ENCODE measurements at regions not wholly inside any gene's neighbourhood (a gene's known extent, or its start where the extent isn't known, plus 50 kb on each side); places are given as distances from the start of the nearest gene placed in this dataset.

DNA sequence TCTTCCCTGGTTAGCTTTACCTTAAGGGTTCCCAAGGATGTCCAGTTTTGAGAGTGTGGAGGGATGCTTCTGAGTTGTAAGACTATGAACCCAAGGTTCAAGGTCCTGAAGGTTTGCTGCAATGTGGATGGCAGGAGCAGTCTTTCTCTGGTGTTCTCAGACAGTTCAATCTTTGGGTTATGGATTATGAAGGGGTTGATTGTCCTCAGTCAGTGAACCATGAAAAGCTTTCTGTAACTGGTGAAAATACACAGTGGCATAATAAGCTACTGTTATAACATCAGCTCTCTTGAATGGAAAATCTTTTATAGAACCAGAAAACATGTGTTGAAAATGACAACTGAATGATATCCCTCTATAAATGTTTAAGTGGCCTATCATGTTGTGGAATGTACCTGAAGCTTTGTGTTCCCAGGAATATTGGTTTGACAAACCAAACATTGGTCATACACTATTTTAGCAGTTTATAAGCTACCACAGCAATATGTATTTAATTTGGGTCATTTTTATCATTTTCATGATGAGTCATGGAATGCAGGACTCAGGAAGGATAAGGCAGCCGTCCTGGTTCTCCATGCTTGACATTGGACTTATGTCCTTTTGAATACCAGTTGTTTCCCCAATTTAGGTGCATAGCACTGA is 1041.8 kb upstream of the ARRDC3 start:
- no peak overlapping the region for H3K4me3 ChIP-seq (ENCODE audit: control extremely low read depth in 1 of 5, extremely low read depth in 1 of 5, insufficient read depth in 1 of 5, low read depth in 2 of 5, low read length in 4 of 5)
- ATAC-seq (ENCODE audit: low read depth) (no peak), DNase-seq (no peak)
- intact Hi-C loops (cut with micrococcal nuclease), result no loop called here
- H3K4me1 Mint-ChIP-seq, result no peaks in the 10 kb centered on the region
- no peak for TF ChIP-seq EZH2 (IDR thresholded peaks at IDR 0.05; ENCODE audit: borderline replicate concordance, insufficient read depth, low read depth, low read length, poor library complexity, severe bottlenecking)
- TF ChIP-seq, protein P1, sequence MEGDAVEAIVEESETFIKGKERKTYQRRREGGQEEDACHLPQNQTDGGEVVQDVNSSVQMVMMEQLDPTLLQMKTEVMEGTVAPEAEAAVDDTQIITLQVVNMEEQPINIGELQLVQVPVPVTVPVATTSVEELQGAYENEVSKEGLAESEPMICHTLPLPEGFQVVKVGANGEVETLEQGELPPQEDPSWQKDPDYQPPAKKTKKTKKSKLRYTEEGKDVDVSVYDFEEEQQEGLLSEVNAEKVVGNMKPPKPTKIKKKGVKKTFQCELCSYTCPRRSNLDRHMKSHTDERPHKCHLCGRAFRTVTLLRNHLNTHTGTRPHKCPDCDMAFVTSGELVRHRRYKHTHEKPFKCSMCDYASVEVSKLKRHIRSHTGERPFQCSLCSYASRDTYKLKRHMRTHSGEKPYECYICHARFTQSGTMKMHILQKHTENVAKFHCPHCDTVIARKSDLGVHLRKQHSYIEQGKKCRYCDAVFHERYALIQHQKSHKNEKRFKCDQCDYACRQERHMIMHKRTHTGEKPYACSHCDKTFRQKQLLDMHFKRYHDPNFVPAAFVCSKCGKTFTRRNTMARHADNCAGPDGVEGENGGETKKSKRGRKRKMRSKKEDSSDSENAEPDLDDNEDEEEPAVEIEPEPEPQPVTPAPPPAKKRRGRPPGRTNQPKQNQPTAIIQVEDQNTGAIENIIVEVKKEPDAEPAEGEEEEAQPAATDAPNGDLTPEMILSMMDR (IDR thresholded peaks at IDR 0.05), result no peak
- no peaks in the 10 kb centered on the region for H3K27me3 ChIP-seq (replicated peaks in 1 of 4; ENCODE audit: control extremely low read depth in 1 of 4, control insufficient read depth in 3 of 4, insufficient read depth in 4 of 4, low read length in 3 of 4)
- ChIA-PET CTCF (no interaction called here), POLR2A (no interaction called here)
- no CpG with 5 or more reads among the region's 1 CpG for WGBS (ENCODE audit: insufficient coverage)
- no peak overlapping the region for H3K9ac ChIP-seq (ENCODE audit: low read length)
- peaks cover 0 to 2% (median 0%) of the 10 kb centered on the region in 3 donors for H3K9me3 ChIP-seq (ENCODE audit: control extremely low read depth in 1 of 3, control insufficient read depth in 2 of 3, insufficient read depth in 1 of 3, low read length in 2 of 3)
- no peaks in the 10 kb centered on the region for H4K20me1 ChIP-seq (ENCODE audit: control insufficient read depth, insufficient read depth, low read length, poor library complexity, severe bottlenecking)
- H3K27ac ChIP-seq (ENCODE audit: low read length in 2 of 2), result no peak overlapping the region
- H3K9me3 Mint-ChIP-seq (ENCODE audit: insufficient read depth), result peaks cover 8% of the 10 kb centered on the region
- no peaks in the 10 kb centered on the region for H3K79me2 ChIP-seq (ENCODE audit: control insufficient read depth, insufficient read depth, low read length)
- no peak overlapping the region for H3K27ac Mint-ChIP-seq
- H3K36me3 ChIP-seq (replicated peaks in 1 of 2; ENCODE audit: control extremely low read depth in 1 of 2, control insufficient read depth in 1 of 2, extremely low read depth in 1 of 2, insufficient read depth in 2 of 2, low read length in 1 of 2), result no peaks in the 10 kb centered on the region
- no peak overlapping the region for H3K4me3 Mint-ChIP-seq
- H3K4me2 ChIP-seq (replicated peaks; ENCODE audit: low read depth, low read length, poor library complexity, severe bottlenecking), result no peak overlapping the region
- no peak overlapping the region for H2AFZ ChIP-seq (ENCODE audit: insufficient read depth, low read depth, low read length, poor library complexity, severe bottlenecking)
- no peaks in the 10 kb centered on the region for H3K27me3 Mint-ChIP-seq
- H3K4me1 ChIP-seq (ENCODE audit: control insufficient read depth in 2 of 2, insufficient read depth in 2 of 2, low read length in 2 of 2), result no peaks in the 10 kb centered on the region

DNA sequence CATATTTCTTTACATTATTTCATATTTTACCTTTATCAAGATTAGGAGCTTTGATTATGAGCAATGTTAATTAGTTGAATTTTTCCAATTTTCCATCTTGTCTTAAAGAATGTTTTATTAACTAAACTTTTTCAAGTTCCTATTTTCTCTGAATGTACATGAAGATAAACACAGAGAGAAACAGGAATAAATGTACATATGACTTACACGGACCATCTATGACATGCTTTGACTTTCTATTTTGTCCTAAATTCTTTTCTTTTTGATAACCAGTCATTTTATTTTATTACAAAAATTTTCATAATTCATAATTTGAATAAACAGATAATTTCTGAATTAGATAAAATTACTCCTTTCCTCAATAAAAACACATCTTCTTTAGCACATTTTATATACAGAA is 1038.8 kb upstream of the ARRDC3 start:
- DNase-seq (no peak), ATAC-seq (ENCODE audit: low read depth) (no peak)
- Mint-ChIP-seq H3K4me1 (no peaks in the 10 kb centered on the region), H3K9me3 (ENCODE audit: insufficient read depth) (peaks cover 6% of the 10 kb centered on the region), H3K27ac (no peak overlapping the region), H3K4me3 (no peak overlapping the region), H3K27me3 (no peaks in the 10 kb centered on the region)
- H4K20me1 ChIP-seq (ENCODE audit: control insufficient read depth, insufficient read depth, low read length, poor library complexity, severe bottlenecking), result no peaks in the 10 kb centered on the region
- peaks cover 0 to 2% (median 0%) of the 10 kb centered on the region in 3 donors for H3K9me3 ChIP-seq (ENCODE audit: control extremely low read depth in 1 of 3, control insufficient read depth in 2 of 3, insufficient read depth in 1 of 3, low read length in 2 of 3)
- WGBS (ENCODE audit: insufficient coverage), result no CpG with 5 or more reads among the region's 1 CpG
- no peak overlapping the region for H3K4me2 ChIP-seq (replicated peaks; ENCODE audit: low read depth, low read length, poor library complexity, severe bottlenecking)
- H2AFZ ChIP-seq (ENCODE audit: insufficient read depth, low read depth, low read length, poor library complexity, severe bottlenecking), result no peak overlapping the region
- TF ChIP-seq EZH2 (IDR thresholded peaks at IDR 0.05; ENCODE audit: borderline replicate concordance, insufficient read depth, low read depth, low read length, poor library complexity, severe bottlenecking), result no peak
- TF ChIP-seq, protein P1 (IDR thresholded peaks at IDR 0.05), result no peak
- no peaks in the 10 kb centered on the region for H3K4me1 ChIP-seq (ENCODE audit: control insufficient read depth in 2 of 2, insufficient read depth in 2 of 2, low read length in 2 of 2)
- no peaks in the 10 kb centered on the region for H3K27me3 ChIP-seq (replicated peaks in 1 of 4; ENCODE audit: control extremely low read depth in 1 of 4, control insufficient read depth in 3 of 4, insufficient read depth in 4 of 4, low read length in 3 of 4)
- H3K9ac ChIP-seq (ENCODE audit: low read length), result no peak overlapping the region
- H3K4me3 ChIP-seq (ENCODE audit: control extremely low read depth in 1 of 5, extremely low read depth in 1 of 5, insufficient read depth in 1 of 5, low read depth in 2 of 5, low read length in 4 of 5), result no peak overlapping the region
- intact Hi-C loops (cut with micrococcal nuclease), result no loop called here
- H3K27ac ChIP-seq (ENCODE audit: low read length in 2 of 2), result no peak overlapping the region
- no peaks in the 10 kb centered on the region for H3K79me2 ChIP-seq (ENCODE audit: control insufficient read depth, insufficient read depth, low read length)
- H3K36me3 ChIP-seq (replicated peaks in 1 of 2; ENCODE audit: control extremely low read depth in 1 of 2, control insufficient read depth in 1 of 2, extremely low read depth in 1 of 2, insufficient read depth in 2 of 2, low read length in 1 of 2), result no peaks in the 10 kb centered on the region
- POLR2A ChIA-PET, result no interaction called here
- CTCF ChIA-PET, result no interaction called here

Measured in B cell (primary cell).